Endothelial cell of umbilical vein (primary cell): ENCODE measurements at regions not wholly inside any gene's neighbourhood (a gene's known extent, or its start where the extent isn't known, plus 50 kb on each side); places are given as distances from the start of the nearest gene placed in this dataset.

Experiments used
- BruUV-seq: library from RNA; stranded (reverse); fragments of 400-500 nt; replicated peaks from 2 replicates; lab custom pipeline; 2021; lab: Mats Ljungman, UMichigan
- CTCF ChIA-PET: fragments of 300-600, 350-600 bp; sonication (Branson Sonifier 250); formaldehyde crosslinking; loops from one replicate; lab custom pipeline; 2021; ENCODE audit warnings: antibody characterized with exemption, inconsistent platforms; lab: Charles Lee
- POLR2A ChIA-PET: fragments of 300-600, 350-600 bp; sonication (Branson Sonifier 250); formaldehyde crosslinking; loops from one replicate; lab custom pipeline; 2021; ENCODE audit warnings: antibody characterized with exemption, inconsistent platforms; lab: Charles Lee
- DNase-seq: peaks from one replicate; pipeline ENCODE4 v3.0.0-alpha.2; 2011; ENCODE audit warnings: low read depth, low spot score
- FAIRE-seq: peaks from 2 replicates; lab custom pipeline; 2011; peaks lifted over from hg19 to GRCh38; lab: Jason Lieb, UNC
- H2AFZ ChIP-seq: 2 replicates; pipeline ENCODE4 v1.6.0; 2012; ENCODE audit warnings: low read depth, low read length, control low read depth, inconsistent platforms
- H3K27ac ChIP-seq: 2 replicates; pipeline ENCODE4 v1.5.1; 2011; ENCODE audit warnings: low read depth, mild to moderate bottlenecking, control low read depth, low read length, moderate library complexity; ENCODE audit not compliant: insufficient read depth
- H3K27me3 ChIP-seq, 2 experiments: 2 replicates each; pipeline versions ENCODE4 v1.6.0 to v1.6.1; 2011; ENCODE audit warnings: low read length in 2 of 2, mixed read lengths in 1 of 2; ENCODE audit not compliant: control insufficient read depth in 2 of 2, insufficient read depth in 2 of 2
- H3K36me3 ChIP-seq, 2 experiments: 2 replicates in 1 of 2; 3 replicates in 1 of 2; pipeline ENCODE4 v1.5.1; 2011; ENCODE audit warnings: low read length in 2 of 2, mild to moderate bottlenecking in 1 of 2, moderate library complexity in 1 of 2; ENCODE audit not compliant: control insufficient read depth in 2 of 2, insufficient read depth in 2 of 2; ENCODE audit errors: extremely low read depth in 1 of 2
- H3K4me1 ChIP-seq: 3 replicates; pipeline ENCODE4 v1.5.1; 2011; ENCODE audit warnings: mild to moderate bottlenecking, low read length; ENCODE audit not compliant: control insufficient read depth, insufficient read depth; ENCODE audit errors: extremely low read depth
- H3K4me2 ChIP-seq: 2 replicates; pipeline ENCODE4 v1.6.1; 2011; ENCODE audit warnings: low read length, control low read depth, mixed read lengths; ENCODE audit not compliant: insufficient read depth
- H3K4me3 ChIP-seq, 3 experiments: fragments of 200-600 bp in 1 of 3; sonication (generic), shearing (Covaris generic) in 1 of 3; replicated peaks in 1 of 3; 2 replicates each; pipeline ENCODE4 v1.5.1; 2011 to 2016; ENCODE audit warnings: control low read depth in 3 of 3, low read length in 3 of 3, mild to moderate bottlenecking in 2 of 3, inconsistent platforms in 1 of 3, low read depth in 1 of 3, moderate library complexity in 1 of 3; ENCODE audit not compliant: insufficient read depth in 1 of 3
- H3K79me2 ChIP-seq: 2 replicates; pipeline ENCODE4 v1.6.0; 2012; ENCODE audit warnings: low read length, inconsistent platforms; ENCODE audit not compliant: control insufficient read depth, insufficient read depth
- H3K9ac ChIP-seq: replicated peaks from 2 replicates; pipeline ENCODE3; 2011; ENCODE audit warnings: low read length, control low read depth; ENCODE audit not compliant: insufficient read depth; ENCODE audit errors: extremely low read depth
- H3K9me1 ChIP-seq: replicated peaks from 3 replicates; pipeline ENCODE4 v1.6.0; 2011; ENCODE audit warnings: mild to moderate bottlenecking, low read length; ENCODE audit not compliant: control insufficient read depth, insufficient read depth; ENCODE audit errors: extremely low read depth
- H3K9me3 ChIP-seq: replicated peaks from 2 replicates; pipeline ENCODE4 v1.5.1; 2012; ENCODE audit warnings: low read length, inconsistent platforms; ENCODE audit not compliant: control insufficient read depth, insufficient read depth
- H4K20me1 ChIP-seq: replicated peaks from 2 replicates; pipeline ENCODE3; 2011; ENCODE audit warnings: mild to moderate bottlenecking, low read length; ENCODE audit not compliant: control insufficient read depth, insufficient read depth; ENCODE audit errors: extremely low read depth
- EZH2 ChIP-seq: IDR thresholded peaks from 2 replicates; pipeline ENCODE4 v1.6.1; 2012; ENCODE audit warnings: borderline replicate concordance, low read depth, mild to moderate bottlenecking, moderate library complexity, low read length, inconsistent platforms; ENCODE audit not compliant: severe bottlenecking
- FOS ChIP-seq: IDR thresholded peaks from 2 replicates; pipeline ENCODE4 v1.6.1; 2011; ENCODE audit warnings: mild to moderate bottlenecking, low read length, moderate library complexity, borderline replicate concordance; ENCODE audit not compliant: insufficient read depth
- GATA2 ChIP-seq: IDR thresholded peaks from 2 replicates; pipeline ENCODE4 v1.7.0; 2011; ENCODE audit warnings: low read depth, mild to moderate bottlenecking, moderate library complexity, mixed read lengths, low read length; ENCODE audit not compliant: insufficient read length, insufficient read depth
- JUN ChIP-seq: IDR thresholded peaks from 2 replicates; pipeline ENCODE4 v1.6.1; 2011; ENCODE audit warnings: borderline replicate concordance, low read depth; ENCODE audit not compliant: insufficient read length, insufficient read depth
- MYC ChIP-seq: IDR thresholded peaks from one replicate; pipeline ENCODE4 v1.6.1; 2011; ENCODE audit warnings: mild to moderate bottlenecking, low read depth, low read length
- POLR2A ChIP-seq: IDR thresholded peaks from 2 replicates; pipeline ENCODE4 v1.6.1; 2012; ENCODE audit warnings: low read depth, mild to moderate bottlenecking, control low read depth, low read length
- POLR2AphosphoS5 ChIP-seq: IDR thresholded peaks from 2 replicates; pipeline ENCODE4 v1.6.1; 2012; ENCODE audit warnings: low read depth, mild to moderate bottlenecking, control low read depth, low read length, moderate library complexity; ENCODE audit not compliant: insufficient read depth
- dilution Hi-C: fragments of 300-500 bp; cut with MboI; formaldehyde crosslinking; loops from one replicate; pipeline ENCODE4 v1.15.0; 2019; ENCODE audit warnings: low sequenced_read_pairs; ENCODE audit not compliant: extremely low pct_ligation_motif_present
- intact Hi-C: fragments of 100-400 bp; cut with micrococcal nuclease; formaldehyde crosslinking; loops from one replicate; pipeline ENCODE4 v1.10.0; 2022
- TF ChIP-seq, protein P1 (sequence below): IDR thresholded peaks from 2 replicates; pipeline ENCODE4 v1.6.1; 2011; ENCODE audit not compliant: insufficient read depth, insufficient read length
- TF ChIP-seq, protein P2 (sequence below), 2 donors: IDR thresholded peaks; 1 replicate in 1 of 2; 2 replicates in 1 of 2; pipeline ENCODE4 v1.5.1; 2011; ENCODE audit warnings: low read length in 2 of 2, mild to moderate bottlenecking in 2 of 2, moderate library complexity in 2 of 2, control low read depth in 1 of 2, inconsistent platforms in 1 of 2, low read depth in 1 of 2; ENCODE audit not compliant: insufficient read depth in 1 of 2; ENCODE audit errors: extremely low read depth in 1 of 2

DNA sequence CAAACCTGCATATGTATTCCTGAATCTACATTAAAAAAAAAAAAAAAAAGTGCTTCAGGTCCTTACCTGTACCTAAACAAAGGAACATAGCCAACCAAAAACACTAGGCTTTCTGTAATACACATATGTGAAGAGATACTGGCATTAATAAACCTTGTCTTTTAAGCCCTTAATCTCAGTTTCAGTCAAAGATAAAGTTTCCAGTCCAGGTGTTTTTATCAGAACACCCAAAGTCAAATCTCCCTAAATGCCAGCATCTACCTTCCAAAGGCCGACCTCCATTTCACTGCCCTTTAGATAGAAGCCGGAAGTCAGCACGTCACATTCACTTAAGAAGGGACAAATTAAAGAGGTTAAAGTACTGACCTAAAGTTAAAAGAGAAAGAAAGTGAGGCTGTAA lies 79.8 kb upstream of the NEBL start:
- intact Hi-C loops, result no loop called here
- no peak overlapping the region for H3K27ac ChIP-seq
- H3K79me2 ChIP-seq, result no peaks in the 10 kb centered on the region
- ChIA-PET POLR2A (no interaction called here), CTCF (interaction anchor here (1.5 kb wide), 1 partner anchor 17 kb away, joined by 3 read pairs; no protein-coding TSS in a partner anchor)
- no peaks in the 10 kb centered on the region for H3K9me3 ChIP-seq
- TF ChIP-seq, protein P1, sequence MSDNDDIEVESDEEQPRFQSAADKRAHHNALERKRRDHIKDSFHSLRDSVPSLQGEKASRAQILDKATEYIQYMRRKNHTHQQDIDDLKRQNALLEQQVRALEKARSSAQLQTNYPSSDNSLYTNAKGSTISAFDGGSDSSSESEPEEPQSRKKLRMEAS, result no peak
- TF ChIP-seq MYC (no peak), FOS (no peak), JUN (no peak), POLR2A (no peak), GATA2 (no peak), EZH2 (no peak), POLR2AphosphoS5 (no peak)
- TF ChIP-seq, protein P2, sequence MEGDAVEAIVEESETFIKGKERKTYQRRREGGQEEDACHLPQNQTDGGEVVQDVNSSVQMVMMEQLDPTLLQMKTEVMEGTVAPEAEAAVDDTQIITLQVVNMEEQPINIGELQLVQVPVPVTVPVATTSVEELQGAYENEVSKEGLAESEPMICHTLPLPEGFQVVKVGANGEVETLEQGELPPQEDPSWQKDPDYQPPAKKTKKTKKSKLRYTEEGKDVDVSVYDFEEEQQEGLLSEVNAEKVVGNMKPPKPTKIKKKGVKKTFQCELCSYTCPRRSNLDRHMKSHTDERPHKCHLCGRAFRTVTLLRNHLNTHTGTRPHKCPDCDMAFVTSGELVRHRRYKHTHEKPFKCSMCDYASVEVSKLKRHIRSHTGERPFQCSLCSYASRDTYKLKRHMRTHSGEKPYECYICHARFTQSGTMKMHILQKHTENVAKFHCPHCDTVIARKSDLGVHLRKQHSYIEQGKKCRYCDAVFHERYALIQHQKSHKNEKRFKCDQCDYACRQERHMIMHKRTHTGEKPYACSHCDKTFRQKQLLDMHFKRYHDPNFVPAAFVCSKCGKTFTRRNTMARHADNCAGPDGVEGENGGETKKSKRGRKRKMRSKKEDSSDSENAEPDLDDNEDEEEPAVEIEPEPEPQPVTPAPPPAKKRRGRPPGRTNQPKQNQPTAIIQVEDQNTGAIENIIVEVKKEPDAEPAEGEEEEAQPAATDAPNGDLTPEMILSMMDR (IDR thresholded peaks at IDR 0.05; ENCODE audit: extremely low read depth in 1 of 2, insufficient read depth in 1 of 2, low read depth in 1 of 2, low read length in 2 of 2), result no peak
- H3K9me1 ChIP-seq, result no peaks in the 10 kb centered on the region
- peaks cover 3% of the 10 kb centered on the region for H3K4me1 ChIP-seq
- no peak overlapping the region for H2AFZ ChIP-seq
- FAIRE-seq (no peak), DNase-seq (no peak)
- no peaks in the 10 kb centered on the region for H3K36me3 ChIP-seq
- BruUV-seq, result no TSS peak
- H4K20me1 ChIP-seq, result no peaks in the 10 kb centered on the region
- H3K4me2 ChIP-seq, result no peak overlapping the region
- H3K9ac ChIP-seq, result no peak overlapping the region
- no peak overlapping the region for H3K4me3 ChIP-seq
- H3K27me3 ChIP-seq, result peaks cover 0 to 1% of the 10 kb centered on the region in 2 experiments
- dilution Hi-C loops, result no loop called here
